ENCODE measurements at regions not wholly inside any gene's neighbourhood (a gene's known extent, or its start where the extent isn't known, plus 50 kb on each side); places are given as distances from the start of the nearest gene placed in this dataset.

- H3K4me3 ChIP-seq (ENCODE audit: low read depth, low read length, poor library complexity, severe bottlenecking): no peak overlapping the region
Measured at GRCh38 chr2:114039677-114040076, 149.8 kb downstream of the ACTR3 start.

GRCh38 chr2:114040826-114041225, 150.9 kb downstream of the ACTR3 start:
- H4K20me1 ChIP-seq (ENCODE audit: insufficient read depth, low read length): no peaks in the 10 kb centered on the region
- no peaks in the 10 kb centered on the region for H3K36me3 ChIP-seq (ENCODE audit: insufficient read depth, low read length)
- no peak overlapping the region for H3K9ac ChIP-seq (ENCODE audit: low read length)
- H3K4me3 ChIP-seq (ENCODE audit: low read depth, low read length, poor library complexity, severe bottlenecking): no peak overlapping the region
- H3K4me1 ChIP-seq (ENCODE audit: insufficient read depth, low read length, severe bottlenecking): no peaks in the 10 kb centered on the region
- no peaks in the 10 kb centered on the region for H3K9me3 ChIP-seq (ENCODE audit: low read length)
- H3K4me2 ChIP-seq (ENCODE audit: low read length): no peak overlapping the region
- H3K9me2 ChIP-seq (ENCODE audit: low read depth, low read length): no peaks in the 10 kb centered on the region
- no peaks in the 10 kb centered on the region for H3K27me3 ChIP-seq (ENCODE audit: insufficient read depth, low read length)
- H2AFZ ChIP-seq (ENCODE audit: low read length): no peak overlapping the region
- no peaks in the 10 kb centered on the region for H3F3A ChIP-seq (ENCODE audit: insufficient read depth, low read length)
- no peaks in the 10 kb centered on the region for H3K79me2 ChIP-seq (ENCODE audit: insufficient read depth, low read length)
- no peak overlapping the region for H3K27ac ChIP-seq (ENCODE audit: low read depth, low read length, poor library complexity, severe bottlenecking)
- TF ChIP-seq EZH2 (IDR thresholded peaks at IDR 0.05; ENCODE audit: borderline replicate concordance, low read length): no peak
- TF ChIP-seq CTCF (IDR thresholded peaks at IDR 0.05; ENCODE audit: low read length): no peak

More at GRCh38 chr2:114039677-114040076, 149.8 kb downstream of the ACTR3 start:
- no peaks in the 10 kb centered on the region for H3F3A ChIP-seq (ENCODE audit: insufficient read depth, low read length)
- H2AFZ ChIP-seq (ENCODE audit: low read length): no peak overlapping the region
- no peak overlapping the region for H3K4me2 ChIP-seq (ENCODE audit: low read length)
- H3K27ac ChIP-seq (ENCODE audit: low read depth, low read length, poor library complexity, severe bottlenecking): no peak overlapping the region
- H3K9ac ChIP-seq (ENCODE audit: low read length): no peak overlapping the region
- H4K20me1 ChIP-seq (ENCODE audit: insufficient read depth, low read length): no peaks in the 10 kb centered on the region
- H3K79me2 ChIP-seq (ENCODE audit: insufficient read depth, low read length): no peaks in the 10 kb centered on the region
- no peaks in the 10 kb centered on the region for H3K27me3 ChIP-seq (ENCODE audit: insufficient read depth, low read length)
- H3K36me3 ChIP-seq (ENCODE audit: insufficient read depth, low read length): no peaks in the 10 kb centered on the region
- H3K4me1 ChIP-seq (ENCODE audit: insufficient read depth, low read length, severe bottlenecking): no peaks in the 10 kb centered on the region
- no peak for TF ChIP-seq CTCF (IDR thresholded peaks at IDR 0.05; ENCODE audit: low read length)
- TF ChIP-seq EZH2 (IDR thresholded peaks at IDR 0.05; ENCODE audit: borderline replicate concordance, low read length): no peak
- H3K9me2 ChIP-seq (ENCODE audit: low read depth, low read length): no peaks in the 10 kb centered on the region
- H3K9me3 ChIP-seq (ENCODE audit: low read length): no peaks in the 10 kb centered on the region

- TF ChIP-seq EZH2 (IDR thresholded peaks at IDR 0.05; ENCODE audit: borderline replicate concordance, low read length) (no peak), CTCF (IDR thresholded peaks at IDR 0.05; ENCODE audit: low read length) (no peak)
- H3K9ac ChIP-seq (ENCODE audit: low read length): no peak overlapping the region
- H3K79me2 ChIP-seq (ENCODE audit: insufficient read depth, low read length): no peaks in the 10 kb centered on the region
Measured at GRCh38 chr2:114044985-114045384, 155.1 kb downstream of the ACTR3 start.

More at GRCh38 chr2:114044985-114045384, 155.1 kb downstream of the ACTR3 start:
- H3F3A ChIP-seq (ENCODE audit: insufficient read depth, low read length): no peaks in the 10 kb centered on the region
- H4K20me1 ChIP-seq (ENCODE audit: insufficient read depth, low read length): no peaks in the 10 kb centered on the region
- no peak overlapping the region for H3K4me3 ChIP-seq (ENCODE audit: low read depth, low read length, poor library complexity, severe bottlenecking)
- H3K27me3 ChIP-seq (ENCODE audit: insufficient read depth, low read length): no peaks in the 10 kb centered on the region
- no peak overlapping the region for H3K4me2 ChIP-seq (ENCODE audit: low read length)
- no peaks in the 10 kb centered on the region for H3K36me3 ChIP-seq (ENCODE audit: insufficient read depth, low read length)
- no peaks in the 10 kb centered on the region for H3K9me2 ChIP-seq (ENCODE audit: low read depth, low read length)
- no peak overlapping the region for H3K27ac ChIP-seq (ENCODE audit: low read depth, low read length, poor library complexity, severe bottlenecking)
- H3K9me3 ChIP-seq (ENCODE audit: low read length): no peaks in the 10 kb centered on the region
- no peak overlapping the region for H2AFZ ChIP-seq (ENCODE audit: low read length)
- no peaks in the 10 kb centered on the region for H3K4me1 ChIP-seq (ENCODE audit: insufficient read depth, low read length, severe bottlenecking)

Data from OCI-LY1 (cell line).